ENCODE measurements at regions not wholly inside any gene's neighbourhood (a gene's known extent, or its start where the extent isn't known, plus 50 kb on each side); places are given as distances from the start of the nearest gene placed in this dataset.

DNA sequence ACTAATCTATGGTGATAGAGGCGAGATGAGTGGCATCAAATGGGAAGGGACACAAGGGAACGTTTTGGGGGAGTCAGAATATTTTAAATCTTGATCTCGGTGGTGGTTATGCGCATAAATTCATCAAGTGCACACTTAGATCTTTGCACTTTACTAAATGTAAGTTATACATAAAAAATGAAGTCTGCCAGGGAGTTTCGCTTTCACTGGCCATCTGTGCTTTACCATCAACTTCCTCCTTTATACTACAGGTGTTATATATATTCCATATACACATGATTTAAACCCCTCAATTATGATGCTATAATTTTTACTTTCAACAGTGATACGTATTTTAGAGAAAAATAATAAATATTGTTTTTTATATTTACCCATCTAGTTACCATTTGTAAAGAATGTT, 97.6 kb upstream of the AKIRIN2 start:
- Mint-ChIP-seq H3K36me3 (ENCODE audit: insufficient read depth) (no peaks in the 10 kb centered on the region), H3K9me3 (ENCODE audit: low read depth) (no peaks in the 10 kb centered on the region), H3K27me3 (no peaks in the 10 kb centered on the region), H3K27ac (no peak overlapping the region), H3K4me3 (ENCODE audit: low read depth) (no peak overlapping the region), H3K4me1 (ENCODE audit: low read depth) (peaks cover 5% of the 10 kb centered on the region)
- no peak for DNase-seq (ENCODE audit: low spot score, unreplicated experiment)
- TF ChIP-seq, protein P1, sequence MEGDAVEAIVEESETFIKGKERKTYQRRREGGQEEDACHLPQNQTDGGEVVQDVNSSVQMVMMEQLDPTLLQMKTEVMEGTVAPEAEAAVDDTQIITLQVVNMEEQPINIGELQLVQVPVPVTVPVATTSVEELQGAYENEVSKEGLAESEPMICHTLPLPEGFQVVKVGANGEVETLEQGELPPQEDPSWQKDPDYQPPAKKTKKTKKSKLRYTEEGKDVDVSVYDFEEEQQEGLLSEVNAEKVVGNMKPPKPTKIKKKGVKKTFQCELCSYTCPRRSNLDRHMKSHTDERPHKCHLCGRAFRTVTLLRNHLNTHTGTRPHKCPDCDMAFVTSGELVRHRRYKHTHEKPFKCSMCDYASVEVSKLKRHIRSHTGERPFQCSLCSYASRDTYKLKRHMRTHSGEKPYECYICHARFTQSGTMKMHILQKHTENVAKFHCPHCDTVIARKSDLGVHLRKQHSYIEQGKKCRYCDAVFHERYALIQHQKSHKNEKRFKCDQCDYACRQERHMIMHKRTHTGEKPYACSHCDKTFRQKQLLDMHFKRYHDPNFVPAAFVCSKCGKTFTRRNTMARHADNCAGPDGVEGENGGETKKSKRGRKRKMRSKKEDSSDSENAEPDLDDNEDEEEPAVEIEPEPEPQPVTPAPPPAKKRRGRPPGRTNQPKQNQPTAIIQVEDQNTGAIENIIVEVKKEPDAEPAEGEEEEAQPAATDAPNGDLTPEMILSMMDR (IDR thresholded peaks at IDR 0.05; ENCODE audit: unreplicated experiment) = no peak

GRCh38 chr6:87798393-87799278, 96.6 kb upstream of the AKIRIN2 start:
- no peak for DNase-seq (ENCODE audit: low spot score, unreplicated experiment)
- Mint-ChIP-seq H3K27me3 (no peaks in the 10 kb centered on the region), H3K27ac (no peak overlapping the region), H3K36me3 (ENCODE audit: insufficient read depth) (no peaks in the 10 kb centered on the region), H3K4me3 (ENCODE audit: low read depth) (no peak overlapping the region), H3K4me1 (ENCODE audit: low read depth) (peaks cover 5% of the 10 kb centered on the region), H3K9me3 (ENCODE audit: low read depth) (no peaks in the 10 kb centered on the region)
- TF ChIP-seq, protein P1 (IDR thresholded peaks at IDR 0.05; ENCODE audit: unreplicated experiment) = no peak

- H3K36me3 Mint-ChIP-seq (ENCODE audit: insufficient read depth) = no peaks in the 10 kb centered on the region
- H3K9me3 Mint-ChIP-seq (ENCODE audit: low read depth) = no peaks in the 10 kb centered on the region
- DNase-seq (ENCODE audit: low spot score, unreplicated experiment) = no peak
- no peaks in the 10 kb centered on the region for H3K27me3 Mint-ChIP-seq
- H3K4me3 Mint-ChIP-seq (ENCODE audit: low read depth) = no peak overlapping the region
- H3K27ac Mint-ChIP-seq = no peak overlapping the region
- peaks cover 1% of the 10 kb centered on the region for H3K4me1 Mint-ChIP-seq (ENCODE audit: low read depth)
- TF ChIP-seq, protein P1 (IDR thresholded peaks at IDR 0.05; ENCODE audit: unreplicated experiment) = no peak
These were observed 93.2 kb upstream of the AKIRIN2 start for GRCh38 chr6:87794922-87795885.

GRCh38 chr6:87793315-87793714, 91.3 kb upstream of the AKIRIN2 start:
- no peak for DNase-seq (ENCODE audit: low spot score, unreplicated experiment)
- Mint-ChIP-seq H3K27me3 (no peaks in the 10 kb centered on the region), H3K9me3 (ENCODE audit: low read depth) (no peaks in the 10 kb centered on the region), H3K36me3 (ENCODE audit: insufficient read depth) (no peaks in the 10 kb centered on the region), H3K27ac (no peak overlapping the region), H3K4me1 (ENCODE audit: low read depth) (peaks cover 8% of the 10 kb centered on the region), H3K4me3 (ENCODE audit: low read depth) (no peak overlapping the region)
- TF ChIP-seq, protein P1 (IDR thresholded peaks at IDR 0.05; ENCODE audit: unreplicated experiment) = no peak

DNA sequence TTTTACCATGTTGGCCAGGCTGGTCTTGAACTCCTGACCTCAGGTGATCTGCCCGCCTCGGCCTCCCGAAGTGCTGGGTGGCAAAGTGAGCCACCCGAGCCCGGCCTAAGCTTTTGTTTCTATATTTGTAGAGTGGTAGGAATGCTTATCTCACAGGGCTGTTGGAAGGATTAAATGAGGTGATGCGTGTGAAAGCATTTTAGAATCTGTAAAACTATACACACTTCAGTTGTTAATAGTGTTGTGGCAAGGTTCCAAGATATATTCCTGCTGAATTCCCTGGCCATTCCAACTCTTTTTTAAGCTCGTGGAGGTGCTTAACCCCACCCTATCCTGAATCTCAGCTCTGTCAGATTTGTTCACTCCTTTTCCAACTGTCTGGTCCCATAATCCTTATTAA, 89.9 kb upstream of the AKIRIN2 start:
- H3K27me3 Mint-ChIP-seq = no peaks in the 10 kb centered on the region
- TF ChIP-seq, protein P1 (IDR thresholded peaks at IDR 0.05; ENCODE audit: unreplicated experiment) = no peak
- DNase-seq (ENCODE audit: low spot score, unreplicated experiment) = no peak
- H3K9me3 Mint-ChIP-seq (ENCODE audit: low read depth) = no peaks in the 10 kb centered on the region
- H3K36me3 Mint-ChIP-seq (ENCODE audit: insufficient read depth) = no peaks in the 10 kb centered on the region
- no peak overlapping the region for H3K4me3 Mint-ChIP-seq (ENCODE audit: low read depth)
- H3K27ac Mint-ChIP-seq = no peak overlapping the region
- H3K4me1 Mint-ChIP-seq (ENCODE audit: low read depth) = peaks cover 8% of the 10 kb centered on the region
